ENCODE measurements at regions not wholly inside any gene's neighbourhood (a gene's known extent, or its start where the extent isn't known, plus 50 kb on each side); places are given as distances from the start of the nearest gene placed in this dataset.

- ChIA-PET CTCF (interaction anchor here (0.9 to 1.1 kb wide), 2 partner anchors 11 to 278 kb away, joined by 3 read pairs; no protein-coding TSS in a partner anchor), POLR2A (no interaction called here)
- peaks cover 0 to 4% of the 10 kb centered on the region in 2 experiments; a peak in 1 of 4 replicates for H3K4me1 ChIP-seq (ENCODE audit: control insufficient read depth in 1 of 2, insufficient read depth in 2 of 2, low read depth in 1 of 2, low read length in 1 of 2)
- WGBS (ENCODE audit: low lambda C conversion rate) = 31% methylated on average over 14 of the region's 16 CpGs
- no peak for TF ChIP-seq SMC3 (IDR thresholded peaks at IDR 0.05; ENCODE audit: low read depth, low read length)
- TF ChIP-seq TEAD4 (IDR thresholded peaks at IDR 0.05; ENCODE audit: borderline replicate concordance, insufficient read depth) = no peak
- TF ChIP-seq MXI1 (IDR thresholded peaks at IDR 0.05; ENCODE audit: low read depth, low read length) = no peak
- TF ChIP-seq RFX5 (IDR thresholded peaks at IDR 0.05; ENCODE audit: low read length) = no peak
- no peak for TF ChIP-seq YY1 (IDR thresholded peaks at IDR 0.05; ENCODE audit: low read depth)
- no peak for TF ChIP-seq GABPA (IDR thresholded peaks at IDR 0.05; ENCODE audit: low read depth)
- no peak for TF ChIP-seq NFIC (IDR thresholded peaks at IDR 0.05; ENCODE audit: borderline replicate concordance)
- TF ChIP-seq, protein P1, sequence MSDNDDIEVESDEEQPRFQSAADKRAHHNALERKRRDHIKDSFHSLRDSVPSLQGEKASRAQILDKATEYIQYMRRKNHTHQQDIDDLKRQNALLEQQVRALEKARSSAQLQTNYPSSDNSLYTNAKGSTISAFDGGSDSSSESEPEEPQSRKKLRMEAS (IDR thresholded peaks at IDR 0.05; ENCODE audit: low read depth) = no peak
- no peak for TF ChIP-seq ELF1 (IDR thresholded peaks at IDR 0.05)
- TF ChIP-seq IRF3 (IDR thresholded peaks at IDR 0.05; ENCODE audit: low read depth, low read length) = no peak
- no peak overlapping the region for H2AFZ ChIP-seq (ENCODE audit: low read depth)
- H3K27ac ChIP-seq (ENCODE audit: low read depth in 2 of 2, low read length in 1 of 2) = no peak overlapping the region
- H3K79me2 ChIP-seq (ENCODE audit: insufficient read depth) = no peaks in the 10 kb centered on the region
- no peaks in the 10 kb centered on the region for H3K9me3 ChIP-seq
- H4K20me1 ChIP-seq (ENCODE audit: insufficient read depth) = no peaks in the 10 kb centered on the region
- no peak for DNase-seq
- H3K4me2 ChIP-seq = no peak overlapping the region
- no peak overlapping the region for H3K9ac ChIP-seq
- H3F3A ChIP-seq (replicated peaks; ENCODE audit: insufficient read depth) = no peaks in the 10 kb centered on the region
- H3K4me3 ChIP-seq (ENCODE audit: low read depth in 2 of 2, low read length in 1 of 2) = no peak overlapping the region
- no peaks in the 10 kb centered on the region for H3K27me3 ChIP-seq (ENCODE audit: insufficient read depth)
- no peaks in the 10 kb centered on the region for H3K36me3 ChIP-seq (replicated peaks in 1 of 2; ENCODE audit: control insufficient read depth in 1 of 2, insufficient read depth in 2 of 2, low read length in 1 of 2)
- no peaks in the 10 kb centered on the region for H3K9me2 ChIP-seq
Measured at GRCh38 chr2:2574401-2575180, 243.5 kb upstream of the MYT1L start.

- no peaks in the 10 kb centered on the region for H3K27me3 ChIP-seq (ENCODE audit: insufficient read depth)
- H3K79me2 ChIP-seq (ENCODE audit: insufficient read depth) = no peaks in the 10 kb centered on the region
- DNase-seq = peak; percentile 45
- no peaks in the 10 kb centered on the region for H3K9me3 ChIP-seq
- no peaks in the 10 kb centered on the region for H3K9me2 ChIP-seq
- no peaks in the 10 kb centered on the region for H4K20me1 ChIP-seq (ENCODE audit: insufficient read depth)
- H3K27ac ChIP-seq (ENCODE audit: low read depth in 2 of 2, low read length in 1 of 2) = no peak overlapping the region
- no peaks in the 10 kb centered on the region for H3F3A ChIP-seq (replicated peaks; ENCODE audit: insufficient read depth)
- H3K4me1 ChIP-seq (ENCODE audit: control insufficient read depth in 1 of 2, insufficient read depth in 2 of 2, low read depth in 1 of 2, low read length in 1 of 2) = peaks cover 0 to 4% of the 10 kb centered on the region in 2 experiments; a peak in 1 of 4 replicates
- H3K36me3 ChIP-seq (replicated peaks in 1 of 2; ENCODE audit: control insufficient read depth in 1 of 2, insufficient read depth in 2 of 2, low read length in 1 of 2) = no peaks in the 10 kb centered on the region
- no peak overlapping the region for H3K4me2 ChIP-seq
- ChIA-PET POLR2A (no interaction called here), CTCF (interaction anchor here (0.9 kb wide), 1 partner anchor 12 kb away, joined by 3 read pairs; no protein-coding TSS in a partner anchor)
- H3K4me3 ChIP-seq (ENCODE audit: low read depth in 2 of 2, low read length in 1 of 2) = no peak overlapping the region
- WGBS (ENCODE audit: low lambda C conversion rate) = 63% methylated on average over 15 of the region's 15 CpGs
- H3K9ac ChIP-seq = no peak overlapping the region
- H2AFZ ChIP-seq (ENCODE audit: low read depth) = no peak overlapping the region
- TF ChIP-seq POLR2AphosphoS5 (IDR thresholded peaks at IDR 0.05; ENCODE audit: low read depth, low read length) = no peak
- TF ChIP-seq ELF1 (IDR thresholded peaks at IDR 0.05) = no peak
- TF ChIP-seq GATA2 (CRISPR knock-in tag; IDR thresholded peaks at IDR 0.05) = no peak
- no peak for TF ChIP-seq MXI1 (IDR thresholded peaks at IDR 0.05; ENCODE audit: low read depth, low read length)
- TF ChIP-seq RFX5 (IDR thresholded peaks at IDR 0.05; ENCODE audit: low read length) = no peak
- no peak for TF ChIP-seq NRF1 (IDR thresholded peaks at IDR 0.05; ENCODE audit: low read depth, low read length)
- no peak for TF ChIP-seq IRF3 (IDR thresholded peaks at IDR 0.05; ENCODE audit: low read depth, low read length)
- TF ChIP-seq, protein P2, sequence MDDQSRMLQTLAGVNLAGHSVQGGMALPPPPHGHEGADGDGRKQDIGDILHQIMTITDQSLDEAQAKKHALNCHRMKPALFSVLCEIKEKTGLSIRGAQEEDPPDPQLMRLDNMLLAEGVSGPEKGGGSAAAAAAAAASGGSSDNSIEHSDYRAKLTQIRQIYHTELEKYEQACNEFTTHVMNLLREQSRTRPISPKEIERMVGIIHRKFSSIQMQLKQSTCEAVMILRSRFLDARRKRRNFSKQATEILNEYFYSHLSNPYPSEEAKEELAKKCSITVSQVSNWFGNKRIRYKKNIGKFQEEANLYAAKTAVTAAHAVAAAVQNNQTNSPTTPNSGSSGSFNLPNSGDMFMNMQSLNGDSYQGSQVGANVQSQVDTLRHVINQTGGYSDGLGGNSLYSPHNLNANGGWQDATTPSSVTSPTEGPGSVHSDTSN (IDR thresholded peaks at IDR 0.05) = no peak
- TF ChIP-seq FOSL2 (IDR thresholded peaks at IDR 0.05; ENCODE audit: borderline replicate concordance, low read depth) = no peak
- TF ChIP-seq REST (IDR thresholded peaks at IDR 0.05; ENCODE audit: low read depth, low read length) = no peak
- no peak for TF ChIP-seq EP300 (IDR thresholded peaks at IDR 0.05; ENCODE audit: borderline replicate concordance in 1 of 2, low read depth in 1 of 2, low read length in 1 of 2)
- TF ChIP-seq, protein P1 (IDR thresholded peaks at IDR 0.05; ENCODE audit: low read depth) = no peak
- no peak for TF ChIP-seq SIN3A (IDR thresholded peaks at IDR 0.05; ENCODE audit: borderline replicate concordance, low read depth, low read length)
Measured at GRCh38 chr2:2573658-2574293, 242.7 kb upstream of the MYT1L start.
